ENCODE measurements at regions not wholly inside any gene's neighbourhood (a gene's known extent, or its start where the extent isn't known, plus 50 kb on each side); places are given as distances from the start of the nearest gene placed in this dataset.

- no peak for TF ChIP-seq CTCF (conservative IDR thresholded peaks at IDR 0.05)
- TF ChIP-seq ZFX (IDR thresholded peaks at IDR 0.05) = no peak
These were observed 235.0 kb downstream of the AACS start for GRCh38 chr12:125300249-125300648.
